Neural cell (in vitro differentiated cells): ENCODE measurements at regions not wholly inside any gene's neighbourhood (a gene's known extent, or its start where the extent isn't known, plus 50 kb on each side); places are given as distances from the start of the nearest gene placed in this dataset.

Experiments used
- H2AFZ ChIP-seq: fragments of 200-600, 300-800 bp; sonication (generic), shearing (Covaris generic); 2 replicates; pipeline ENCODE4 v1.6.0; 2014; ENCODE audit warnings: low read depth, mild to moderate bottlenecking, antibody characterized with exemption, low read length, moderate library complexity
- H3F3A ChIP-seq: fragments of 200-600 bp; shearing (Covaris generic); 2 replicates; pipeline ENCODE4 v1.6.1; 2016; ENCODE audit warnings: mild to moderate bottlenecking, moderate library complexity, mixed read lengths, antibody characterized with exemption, low read length; ENCODE audit not compliant: insufficient read depth, poor library complexity, severe bottlenecking
- H3K27ac ChIP-seq: fragments of 200-600, 300-800 bp; sonication (generic), shearing (Covaris generic); 2 replicates; pipeline ENCODE4 v1.5.1; 2014; ENCODE audit warnings: mild to moderate bottlenecking, low read length, moderate library complexity
- H3K27me3 ChIP-seq: fragments of 300-800, 200-600 bp; sonication (generic), shearing (Covaris generic); 2 replicates; pipeline ENCODE4 v1.6.0; 2014; ENCODE audit warnings: mild to moderate bottlenecking, low read depth, low read length, moderate library complexity; ENCODE audit not compliant: insufficient read depth
- H3K36me3 ChIP-seq: fragments of 300-800, 200-600 bp; sonication (generic), shearing (Covaris generic); 2 replicates; pipeline ENCODE4 v1.5.1; 2014; ENCODE audit warnings: mild to moderate bottlenecking, antibody characterized with exemption, low read length, moderate library complexity; ENCODE audit not compliant: insufficient read depth
- H3K4me2 ChIP-seq: fragments of 300-800, 200-600 bp; sonication (generic), shearing (Covaris generic); 2 replicates; pipeline ENCODE4 v1.6.0; 2014; ENCODE audit warnings: mild to moderate bottlenecking, low read length
- H3K4me3 ChIP-seq: fragments of 300-800, 200-600 bp; sonication (generic), shearing (Covaris generic); 2 replicates; pipeline ENCODE4 v1.5.1; 2014; ENCODE audit warnings: mild to moderate bottlenecking, low read length, moderate library complexity
- H3K79me2 ChIP-seq: fragments of 200-600 bp; shearing (Covaris generic); replicated peaks from 2 replicates; pipeline ENCODE4 v1.6.0; 2014; ENCODE audit warnings: mild to moderate bottlenecking, low read length, moderate library complexity; ENCODE audit not compliant: insufficient read depth
- H3K9ac ChIP-seq: fragments of 300-800, 200-600 bp; sonication (generic), shearing (Covaris generic); 2 replicates; pipeline ENCODE4 v1.6.1; 2016; ENCODE audit warnings: mild to moderate bottlenecking, low read length, mixed read lengths
- H3K9me2 ChIP-seq: fragments of 200-600 bp; shearing (Covaris generic); 2 replicates; pipeline ENCODE4 v1.6.1; 2016; ENCODE audit warnings: mild to moderate bottlenecking, low read length, mixed read lengths; ENCODE audit not compliant: insufficient read depth
- H3K9me3 ChIP-seq: fragments of 200-600, 300-800 bp; sonication (generic), shearing (Covaris generic); 2 replicates; pipeline ENCODE4 v1.6.1; 2016; ENCODE audit warnings: mild to moderate bottlenecking, mixed run types, low read length, moderate library complexity, mixed read lengths
- H4K20me1 ChIP-seq: fragments of 200-600 bp; shearing (Covaris generic); 2 replicates; pipeline ENCODE4 v1.6.1; 2016; ENCODE audit warnings: mild to moderate bottlenecking, mixed run types; ENCODE audit not compliant: insufficient read depth
- EP300 ChIP-seq: fragments of 450-650 bp; conservative IDR thresholded peaks from 2 replicates; pipeline ENCODE4 v1.6.1; 2014; ENCODE audit warnings: antibody characterized with exemption, mild to moderate bottlenecking, moderate library complexity; ENCODE audit not compliant: poor library complexity, severe bottlenecking
- EZH2 ChIP-seq: fragments of 200-600, 300-800 bp; shearing (Covaris generic), sonication (generic); IDR thresholded peaks from 2 replicates; pipeline ENCODE4 v1.6.1; 2014; ENCODE audit warnings: antibody characterized with exemption, low read length, borderline replicate concordance, mild to moderate bottlenecking; ENCODE audit not compliant: insufficient read depth, poor library complexity, severe bottlenecking
- POLR2AphosphoS5 ChIP-seq: IDR thresholded peaks from 2 replicates; pipeline ENCODE4 v1.6.1; 2012
- SMC3 ChIP-seq: fragments of 450-650 bp; conservative IDR thresholded peaks from 2 replicates; pipeline ENCODE4 v1.6.1; 2014; ENCODE audit warnings: antibody characterized with exemption, mild to moderate bottlenecking, moderate library complexity; ENCODE audit not compliant: poor library complexity
- TF ChIP-seq, protein P1 (sequence below): IDR thresholded peaks from 2 replicates; pipeline ENCODE4 v1.6.1; 2012; ENCODE audit warnings: borderline replicate concordance
- TF ChIP-seq, protein P2 (sequence below): fragments of 450-650 bp; IDR thresholded peaks from 2 replicates; pipeline ENCODE4 v1.5.1; 2014; ENCODE audit warnings: antibody characterized with exemption, mild to moderate bottlenecking, moderate library complexity; ENCODE audit not compliant: poor library complexity, severe bottlenecking

DNA sequence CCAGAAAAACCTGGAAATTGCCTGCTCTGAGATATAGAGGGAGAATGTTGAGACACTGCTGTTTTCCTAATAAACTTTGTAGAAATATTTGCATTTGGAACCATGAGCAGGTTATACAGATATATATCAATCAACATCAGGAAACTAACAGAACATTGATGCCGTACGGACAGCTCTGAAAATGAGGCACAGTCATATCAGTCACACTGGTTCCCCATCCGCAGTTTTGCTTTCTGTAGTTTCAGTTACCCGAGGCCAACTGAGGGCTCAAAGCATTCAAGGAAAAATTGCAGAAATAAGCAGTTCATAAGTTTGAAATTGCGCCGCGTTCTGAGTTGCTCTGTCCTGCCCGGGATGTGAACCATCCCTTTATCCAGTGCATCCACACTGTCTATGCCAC lies 137.9 kb downstream of the KLF6 start:
- Histone ChIP-seq H4K20me1 (no peaks in the 10 kb centered on the region), H3K4me3 (no peak overlapping the region), H2AFZ (no peak overlapping the region), H3K27me3 (no peaks in the 10 kb centered on the region), H3K4me2 (no peak overlapping the region), H3K9ac (no peak overlapping the region), H3K79me2 (no peaks in the 10 kb centered on the region), H3K9me3 (no peaks in the 10 kb centered on the region), H3K27ac (no peak overlapping the region), H3K9me2 (no peaks in the 10 kb centered on the region), H3F3A (no peaks in the 10 kb centered on the region), H3K36me3 (no peaks in the 10 kb centered on the region)
- no peak for TF ChIP-seq SMC3
- TF ChIP-seq EP300, result no peak
- TF ChIP-seq, protein P1, sequence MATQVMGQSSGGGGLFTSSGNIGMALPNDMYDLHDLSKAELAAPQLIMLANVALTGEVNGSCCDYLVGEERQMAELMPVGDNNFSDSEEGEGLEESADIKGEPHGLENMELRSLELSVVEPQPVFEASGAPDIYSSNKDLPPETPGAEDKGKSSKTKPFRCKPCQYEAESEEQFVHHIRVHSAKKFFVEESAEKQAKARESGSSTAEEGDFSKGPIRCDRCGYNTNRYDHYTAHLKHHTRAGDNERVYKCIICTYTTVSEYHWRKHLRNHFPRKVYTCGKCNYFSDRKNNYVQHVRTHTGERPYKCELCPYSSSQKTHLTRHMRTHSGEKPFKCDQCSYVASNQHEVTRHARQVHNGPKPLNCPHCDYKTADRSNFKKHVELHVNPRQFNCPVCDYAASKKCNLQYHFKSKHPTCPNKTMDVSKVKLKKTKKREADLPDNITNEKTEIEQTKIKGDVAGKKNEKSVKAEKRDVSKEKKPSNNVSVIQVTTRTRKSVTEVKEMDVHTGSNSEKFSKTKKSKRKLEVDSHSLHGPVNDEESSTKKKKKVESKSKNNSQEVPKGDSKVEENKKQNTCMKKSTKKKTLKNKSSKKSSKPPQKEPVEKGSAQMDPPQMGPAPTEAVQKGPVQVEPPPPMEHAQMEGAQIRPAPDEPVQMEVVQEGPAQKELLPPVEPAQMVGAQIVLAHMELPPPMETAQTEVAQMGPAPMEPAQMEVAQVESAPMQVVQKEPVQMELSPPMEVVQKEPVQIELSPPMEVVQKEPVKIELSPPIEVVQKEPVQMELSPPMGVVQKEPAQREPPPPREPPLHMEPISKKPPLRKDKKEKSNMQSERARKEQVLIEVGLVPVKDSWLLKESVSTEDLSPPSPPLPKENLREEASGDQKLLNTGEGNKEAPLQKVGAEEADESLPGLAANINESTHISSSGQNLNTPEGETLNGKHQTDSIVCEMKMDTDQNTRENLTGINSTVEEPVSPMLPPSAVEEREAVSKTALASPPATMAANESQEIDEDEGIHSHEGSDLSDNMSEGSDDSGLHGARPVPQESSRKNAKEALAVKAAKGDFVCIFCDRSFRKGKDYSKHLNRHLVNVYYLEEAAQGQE, result no peak
- TF ChIP-seq EZH2, result no peak

DNA sequence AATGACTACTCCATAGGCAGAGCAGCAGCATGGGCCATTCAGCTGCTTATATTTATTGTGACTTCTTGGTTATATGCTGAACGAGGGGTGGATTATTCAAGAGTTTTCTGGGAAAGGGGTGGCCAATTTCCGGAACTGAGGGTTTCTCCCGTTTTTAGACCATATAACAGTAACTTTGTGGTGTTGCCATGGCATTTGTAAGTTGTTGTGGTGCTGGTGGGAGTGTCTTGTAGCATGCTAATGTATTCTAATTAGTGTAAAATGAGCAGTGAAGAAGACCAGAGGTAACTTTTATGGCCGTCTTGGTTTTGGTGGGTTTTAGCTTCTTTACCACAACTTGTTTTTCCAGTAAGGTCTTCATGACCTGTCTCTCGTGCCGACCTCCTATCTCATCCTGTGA lies 139.6 kb downstream of the KLF6 start:
- Histone ChIP-seq H4K20me1 (no peaks in the 10 kb centered on the region), H3F3A (no peaks in the 10 kb centered on the region), H3K79me2 (no peaks in the 10 kb centered on the region), H2AFZ (no peak overlapping the region), H3K9me3 (no peaks in the 10 kb centered on the region), H3K4me3 (no peak overlapping the region), H3K9me2 (no peaks in the 10 kb centered on the region), H3K36me3 (no peaks in the 10 kb centered on the region), H3K27ac (no peak overlapping the region), H3K4me2 (no peak overlapping the region), H3K27me3 (no peaks in the 10 kb centered on the region), H3K9ac (no peak overlapping the region)
- TF ChIP-seq POLR2AphosphoS5, result no peak
- TF ChIP-seq, protein P2, sequence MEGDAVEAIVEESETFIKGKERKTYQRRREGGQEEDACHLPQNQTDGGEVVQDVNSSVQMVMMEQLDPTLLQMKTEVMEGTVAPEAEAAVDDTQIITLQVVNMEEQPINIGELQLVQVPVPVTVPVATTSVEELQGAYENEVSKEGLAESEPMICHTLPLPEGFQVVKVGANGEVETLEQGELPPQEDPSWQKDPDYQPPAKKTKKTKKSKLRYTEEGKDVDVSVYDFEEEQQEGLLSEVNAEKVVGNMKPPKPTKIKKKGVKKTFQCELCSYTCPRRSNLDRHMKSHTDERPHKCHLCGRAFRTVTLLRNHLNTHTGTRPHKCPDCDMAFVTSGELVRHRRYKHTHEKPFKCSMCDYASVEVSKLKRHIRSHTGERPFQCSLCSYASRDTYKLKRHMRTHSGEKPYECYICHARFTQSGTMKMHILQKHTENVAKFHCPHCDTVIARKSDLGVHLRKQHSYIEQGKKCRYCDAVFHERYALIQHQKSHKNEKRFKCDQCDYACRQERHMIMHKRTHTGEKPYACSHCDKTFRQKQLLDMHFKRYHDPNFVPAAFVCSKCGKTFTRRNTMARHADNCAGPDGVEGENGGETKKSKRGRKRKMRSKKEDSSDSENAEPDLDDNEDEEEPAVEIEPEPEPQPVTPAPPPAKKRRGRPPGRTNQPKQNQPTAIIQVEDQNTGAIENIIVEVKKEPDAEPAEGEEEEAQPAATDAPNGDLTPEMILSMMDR, result no peak
- TF ChIP-seq, protein P1, result no peak
- TF ChIP-seq SMC3, result no peak
